GM21360 (cell line): ENCODE measurements at regions not wholly inside any gene's neighbourhood (a gene's known extent, or its start where the extent isn't known, plus 50 kb on each side); places are given as distances from the start of the nearest gene placed in this dataset.
"Not testable (repeated sequence)": the region's sequence is repeated elsewhere in the genome, so short reads cannot be mapped to it uniquely, and the experiment has no call there.

Source experiments
- ATAC-seq: cut with Tn5 transposase; IDR thresholded peaks from one replicate; pipeline ENCODE4 v1.9.1; 2021; ENCODE audit warnings: mild to moderate bottlenecking, moderate library complexity; ENCODE audit not compliant: unreplicated experiment

- no peak for ATAC-seq
These were observed 249.1 kb upstream of the PGRMC2 start for GRCh38 chr4:128536746-128537145.

- ATAC-seq: not testable (repeated sequence)
These were observed 247.9 kb upstream of the PGRMC2 start for GRCh38 chr4:128535510-128535909.

GRCh38 chr4:128528793-128529553, 241.4 kb upstream of the PGRMC2 start:
- no peak for ATAC-seq

GRCh38 chr4:128527946-128528576, 240.4 kb upstream of the PGRMC2 start:
- ATAC-seq: no peak

GRCh38 chr4:128527351-128527750, 239.7 kb upstream of the PGRMC2 start:
- no peak for ATAC-seq

GRCh38 chr4:128525992-128526630, 238.5 kb upstream of the PGRMC2 start:
- ATAC-seq: no peak

GRCh38 chr4:128525387-128525786, 237.8 kb upstream of the PGRMC2 start:
- no peak for ATAC-seq

GRCh38 chr4:128524311-128524710, 236.7 kb upstream of the PGRMC2 start:
- no peak for ATAC-seq

GRCh38 chr4:128521648-128522111, 234.1 kb upstream of the PGRMC2 start:
- no peak for ATAC-seq

GRCh38 chr4:128521156-128521555, 233.5 kb upstream of the PGRMC2 start:
- ATAC-seq: no peak

- ATAC-seq: no peak
These were observed 231.7 kb upstream of the PGRMC2 start for GRCh38 chr4:128519163-128519830.

- peak; percentile 96 for ATAC-seq
These were observed 230.3 kb upstream of the PGRMC2 start for GRCh38 chr4:128517739-128518510.

- ATAC-seq: no peak
These were observed 229.6 kb upstream of the PGRMC2 start for GRCh38 chr4:128517096-128517738.

GRCh38 chr4:128516301-128516969, 228.8 kb upstream of the PGRMC2 start:
- ATAC-seq: peak; percentile 42

- no peak for ATAC-seq
These were observed 226.3 kb upstream of the PGRMC2 start for GRCh38 chr4:128513664-128514484.

GRCh38 chr4:128512767-128513322, 225.2 kb upstream of the PGRMC2 start:
- ATAC-seq: no peak

GRCh38 chr4:128512161-128512560, 224.5 kb upstream of the PGRMC2 start:
- no peak for ATAC-seq

GRCh38 chr4:128510850-128511249, 223.2 kb upstream of the PGRMC2 start:
- no peak for ATAC-seq
